ENCODE measurements at regions not wholly inside any gene's neighbourhood (a gene's known extent, or its start where the extent isn't known, plus 50 kb on each side); places are given as distances from the start of the nearest gene placed in this dataset.

DNA sequence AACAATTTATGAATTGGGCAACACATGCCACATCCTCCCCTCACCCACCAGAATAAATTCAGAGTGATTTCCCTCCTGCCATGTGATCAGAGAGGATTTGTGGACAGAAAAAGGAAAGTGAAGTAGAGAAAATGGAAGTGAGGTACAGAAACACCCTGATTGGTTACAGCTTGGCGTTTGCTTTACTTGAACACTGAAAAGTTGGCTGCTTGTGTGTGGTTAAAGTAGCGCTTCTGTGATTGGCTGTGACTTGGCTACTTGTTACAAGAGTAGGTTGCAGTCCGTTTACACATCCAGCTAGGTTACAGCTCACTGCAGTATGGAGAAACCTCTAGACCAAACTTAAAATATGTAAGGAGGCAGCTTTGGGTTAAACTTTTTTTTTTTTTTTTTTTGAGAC lies 205.2 kb upstream of the ZNF608 start:
- Histone ChIP-seq H3K4me2 (ENCODE audit: low read length) (peak overlapping the region; percentile 48), H3K79me2 (ENCODE audit: insufficient read depth, low read depth, low read length) (no peaks in the 10 kb centered on the region), H3K9me2 (ENCODE audit: insufficient read depth, low read length) (no peaks in the 10 kb centered on the region), H3K4me3 (ENCODE audit: low read depth, low read length, poor library complexity, severe bottlenecking) (peak overlapping the region; percentile 38), H3K27ac (ENCODE audit: low read depth, low read length, poor library complexity, severe bottlenecking) (peak overlapping the region; percentile 56), H4K20me1 (ENCODE audit: insufficient read depth, low read length) (no peaks in the 10 kb centered on the region), H3K36me3 (ENCODE audit: insufficient read depth, low read length) (peaks cover 11% of the 10 kb centered on the region), H3K4me1 (ENCODE audit: insufficient read depth, low read length, poor library complexity, severe bottlenecking) (peaks cover 22% of the 10 kb centered on the region), H2AFZ (ENCODE audit: low read length) (peak overlapping the region; percentile 98), H3K9me3 (ENCODE audit: low read length) (peaks cover 18% of the 10 kb centered on the region)
- POLR2A ChIA-PET: interaction anchor here (0.6 to 2.1 kb wide), 19 partner anchors 9 to 919 kb away, joined by 3 to 13 read pairs (median 4); no protein-coding TSS in a partner anchor
- CTCF ChIA-PET (ENCODE audit: unreplicated experiment): interaction anchor here (0.5 to 1.1 kb wide), 2 partner anchors 31 to 120 kb away, joined by 3 to 4 read pairs; no protein-coding TSS in a partner anchor
- DNase-seq (ENCODE audit: low spot score): peak; percentile 53
- TF ChIP-seq EZH2phosphoT487 (IDR thresholded peaks at IDR 0.05; ENCODE audit: borderline replicate concordance, low read depth, low read length): no peak
- no peak for TF ChIP-seq CTCF (conservative IDR thresholded peaks at IDR 0.05; ENCODE audit: low read length)
- no TSS peak for BruUV-seq (replicated peaks)
- intact Hi-C loops (cut with micrococcal nuclease; ENCODE audit: unreplicated experiment): loop anchor here (2.0 to 5.0 kb wide), 2 partner anchors 29 to 56 kb away; no protein-coding TSS in a partner anchor

DNA sequence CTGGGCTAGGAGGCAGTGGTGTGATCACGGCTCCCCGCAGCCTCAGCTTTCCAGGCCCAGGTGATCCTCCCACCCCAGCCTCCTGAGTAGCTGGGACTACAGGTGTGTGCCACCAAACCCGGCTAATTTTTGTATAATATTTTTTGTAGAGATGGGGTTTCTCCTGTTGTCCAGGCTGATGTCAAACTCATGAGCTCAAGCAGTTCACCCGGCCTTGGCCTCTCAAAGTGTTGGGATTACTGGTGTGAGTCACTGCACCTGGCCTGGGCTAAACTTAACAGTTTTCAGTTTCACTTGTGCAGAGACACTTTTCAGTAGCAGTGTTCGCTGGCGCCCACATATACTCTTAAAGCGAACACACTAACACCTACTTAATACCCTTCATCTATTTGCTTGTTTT lies 205.6 kb upstream of the ZNF608 start:
- intact Hi-C loops (cut with micrococcal nuclease; ENCODE audit: unreplicated experiment): loop anchor here (2.0 to 5.0 kb wide), 2 partner anchors 29 to 55 kb away; no protein-coding TSS in a partner anchor
- Histone ChIP-seq H3K79me2 (ENCODE audit: insufficient read depth, low read depth, low read length) (no peaks in the 10 kb centered on the region), H3K4me3 (ENCODE audit: low read depth, low read length, poor library complexity, severe bottlenecking) (peak overlapping the region; percentile 38), H3K36me3 (ENCODE audit: insufficient read depth, low read length) (peaks cover 11% of the 10 kb centered on the region), H2AFZ (ENCODE audit: low read length) (peak overlapping the region; percentile 98), H3K4me1 (ENCODE audit: insufficient read depth, low read length, poor library complexity, severe bottlenecking) (peaks cover 22% of the 10 kb centered on the region), H3K4me2 (ENCODE audit: low read length) (peak overlapping the region; percentile 48), H3K27ac (ENCODE audit: low read depth, low read length, poor library complexity, severe bottlenecking) (peak overlapping the region; percentile 56), H3K9me3 (ENCODE audit: low read length) (peaks cover 18% of the 10 kb centered on the region), H3K9me2 (ENCODE audit: insufficient read depth, low read length) (no peaks in the 10 kb centered on the region), H4K20me1 (ENCODE audit: insufficient read depth, low read length) (no peaks in the 10 kb centered on the region)
- TF ChIP-seq CTCF (conservative IDR thresholded peaks at IDR 0.05; ENCODE audit: low read length) (no peak), EZH2phosphoT487 (IDR thresholded peaks at IDR 0.05; ENCODE audit: borderline replicate concordance, low read depth, low read length) (no peak)
- ChIA-PET POLR2A (interaction anchor here (0.6 to 2.1 kb wide), 17 partner anchors 9 to 920 kb away, joined by 3 to 13 read pairs (median 4); no protein-coding TSS in a partner anchor), CTCF (ENCODE audit: unreplicated experiment) (no interaction called here)
- peak; percentile 61 for DNase-seq (ENCODE audit: low spot score)
- no TSS peak for BruUV-seq (replicated peaks)

- peak overlapping the region; percentile 38 for H3K4me3 ChIP-seq (ENCODE audit: low read depth, low read length, poor library complexity, severe bottlenecking)
- peak; percentile 64 for DNase-seq (ENCODE audit: low spot score)
- ChIA-PET POLR2A (interaction anchor here (0.6 to 2.1 kb wide), 9 partner anchors 20 to 920 kb away, joined by 3 to 9 read pairs (median 4); no protein-coding TSS in a partner anchor), CTCF (ENCODE audit: unreplicated experiment) (no interaction called here)
- H3K27ac ChIP-seq (ENCODE audit: low read depth, low read length, poor library complexity, severe bottlenecking): peak overlapping the region; percentile 56
- H3K4me1 ChIP-seq (ENCODE audit: insufficient read depth, low read length, poor library complexity, severe bottlenecking): peaks cover 22% of the 10 kb centered on the region
- no peaks in the 10 kb centered on the region for H4K20me1 ChIP-seq (ENCODE audit: insufficient read depth, low read length)
- H3K9me3 ChIP-seq (ENCODE audit: low read length): peaks cover 18% of the 10 kb centered on the region
- intact Hi-C loops (cut with micrococcal nuclease; ENCODE audit: unreplicated experiment): loop anchor here (2.0 to 5.0 kb wide), 2 partner anchors 28 to 55 kb away; no protein-coding TSS in a partner anchor
- peak overlapping the region; percentile 98 for H2AFZ ChIP-seq (ENCODE audit: low read length)
- no TSS peak for BruUV-seq (replicated peaks)
- H3K36me3 ChIP-seq (ENCODE audit: insufficient read depth, low read length): peaks cover 11% of the 10 kb centered on the region
- peak overlapping the region; percentile 48 for H3K4me2 ChIP-seq (ENCODE audit: low read length)
- no peaks in the 10 kb centered on the region for H3K79me2 ChIP-seq (ENCODE audit: insufficient read depth, low read depth, low read length)
- no peaks in the 10 kb centered on the region for H3K9me2 ChIP-seq (ENCODE audit: insufficient read depth, low read length)
- TF ChIP-seq CTCF (conservative IDR thresholded peaks at IDR 0.05; ENCODE audit: low read length) (no peak), EZH2phosphoT487 (IDR thresholded peaks at IDR 0.05; ENCODE audit: borderline replicate concordance, low read depth, low read length) (no peak)
These were observed 206.1 kb upstream of the ZNF608 start for GRCh38 chr5:124952566-124952965.
